Astrocyte (in vitro differentiated cells and primary cell): ENCODE measurements at regions not wholly inside any gene's neighbourhood (a gene's known extent, or its start where the extent isn't known, plus 50 kb on each side); places are given as distances from the start of the nearest gene placed in this dataset.

Source experiments
- CTCF ChIP-seq: IDR thresholded peaks from 2 replicates; pipeline ENCODE4 v1.5.1; 2011; ENCODE audit warnings: low read depth, mild to moderate bottlenecking, inconsistent platforms, low read length, moderate library complexity; ENCODE audit not compliant: insufficient read depth
- EZH2 ChIP-seq: IDR thresholded peaks from 2 replicates; pipeline ENCODE4 v1.6.1; 2012; ENCODE audit warnings: mild to moderate bottlenecking, low read length, inconsistent platforms; ENCODE audit not compliant: insufficient read depth

GRCh38 chr14:43778937-43779639 is 728.0 kb downstream of the FSCB start:
- TF ChIP-seq CTCF: no peak
- no peak for TF ChIP-seq EZH2
